GM08714 (cell line): ENCODE measurements at regions not wholly inside any gene's neighbourhood (a gene's known extent, or its start where the extent isn't known, plus 50 kb on each side); places are given as distances from the start of the nearest gene placed in this dataset.
"Not testable (repeated sequence)": the region's sequence is repeated elsewhere in the genome, so short reads cannot be mapped to it uniquely, and the experiment has no call there.

Experiments
- H3K4me3 ChIP-seq: fragments of 200-500 bp; sonication (Bioruptor generic); 2 replicates; pipeline ENCODE4 v1.5.1; 2014; ENCODE audit warnings: mild to moderate bottlenecking, low read length, inconsistent platforms
- ZNF274 ChIP-seq: IDR thresholded peaks from 2 replicates; pipeline ENCODE4 v1.6.1; 2012; ENCODE audit warnings: mild to moderate bottlenecking, low read depth, low read length

GRCh38 chrX:148290041-148290440, 210.4 kb upstream of the AFF2 start:
- no peak overlapping the region for H3K4me3 ChIP-seq
- no peak for TF ChIP-seq ZNF274

GRCh38 chrX:148290931-148291330, 209.5 kb upstream of the AFF2 start:
- no peak for TF ChIP-seq ZNF274
- no peak overlapping the region for H3K4me3 ChIP-seq

- no peak for TF ChIP-seq ZNF274
- H3K4me3 ChIP-seq = no peak overlapping the region
Observed at GRCh38 chrX:148298737-148299136, 201.7 kb upstream of the AFF2 start.

- H3K4me3 ChIP-seq = not testable (repeated sequence)
Observed at GRCh38 chrX:148305214-148305613, 195.2 kb upstream of the AFF2 start.

GRCh38 chrX:148309413-148309812, 191.0 kb upstream of the AFF2 start:
- no peak for TF ChIP-seq ZNF274
- no peak overlapping the region for H3K4me3 ChIP-seq

- H3K4me3 ChIP-seq = no peak overlapping the region
- TF ChIP-seq ZNF274 = no peak
Observed at GRCh38 chrX:148310426-148311165, 189.8 kb upstream of the AFF2 start.

- H3K4me3 ChIP-seq = no peak overlapping the region
- TF ChIP-seq ZNF274 = no peak
Observed at GRCh38 chrX:148311544-148311943, 188.9 kb upstream of the AFF2 start.

- no peak for TF ChIP-seq ZNF274
- no peak overlapping the region for H3K4me3 ChIP-seq
Observed at GRCh38 chrX:148314876-148315275, 185.5 kb upstream of the AFF2 start.

- no peak overlapping the region for H3K4me3 ChIP-seq
- TF ChIP-seq ZNF274 = no peak
Observed at GRCh38 chrX:148316446-148316845, 184.0 kb upstream of the AFF2 start.

- no peak for TF ChIP-seq ZNF274
- H3K4me3 ChIP-seq = no peak overlapping the region
Observed at GRCh38 chrX:148322906-148323305, 177.5 kb upstream of the AFF2 start.

- H3K4me3 ChIP-seq = no peak overlapping the region
- TF ChIP-seq ZNF274 = no peak
Observed at GRCh38 chrX:148333989-148334388, 166.4 kb upstream of the AFF2 start.

- no peak for TF ChIP-seq ZNF274
Observed at GRCh38 chrX:148337873-148338272, 162.5 kb upstream of the AFF2 start.

GRCh38 chrX:148354916-148355315, 145.5 kb upstream of the AFF2 start:
- no peak overlapping the region for H3K4me3 ChIP-seq
- no peak for TF ChIP-seq ZNF274

More at GRCh38 chrX:148337873-148338272, 162.5 kb upstream of the AFF2 start:
- H3K4me3 ChIP-seq = no peak overlapping the region

GRCh38 chrX:148361641-148362040, 138.8 kb upstream of the AFF2 start:
- H3K4me3 ChIP-seq = no peak overlapping the region
- no peak for TF ChIP-seq ZNF274

GRCh38 chrX:148363471-148364235, 136.8 kb upstream of the AFF2 start:
- H3K4me3 ChIP-seq = no peak overlapping the region
- no peak for TF ChIP-seq ZNF274
